ENCODE measurements at regions not wholly inside any gene's neighbourhood (a gene's known extent, or its start where the extent isn't known, plus 50 kb on each side); places are given as distances from the start of the nearest gene placed in this dataset.

DNA sequence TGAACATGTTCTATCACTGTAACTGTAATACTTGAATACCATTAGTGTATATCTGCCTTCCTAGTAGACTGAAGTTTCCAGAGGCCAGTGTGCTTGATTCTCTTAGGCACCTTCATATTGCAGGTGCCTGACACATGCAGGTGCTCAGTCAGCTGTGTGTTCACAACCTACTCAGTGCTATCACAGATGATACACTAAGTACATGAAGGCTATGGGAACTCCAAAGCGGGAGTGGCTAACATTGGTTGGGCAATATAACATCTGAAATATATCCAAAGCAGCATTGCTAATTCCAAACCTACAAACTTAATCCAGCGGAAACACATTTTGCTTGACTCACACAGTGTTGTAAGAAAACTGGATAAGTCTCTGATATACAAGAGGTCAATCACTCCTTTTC lies 539.3 kb upstream of the ISX start:
- no peak overlapping the region for H3K4me3 ChIP-seq (ENCODE audit: control insufficient read depth, low read depth, low read length)
- DNase-seq (ENCODE audit: low read depth): no peak
- TF ChIP-seq, protein P1, sequence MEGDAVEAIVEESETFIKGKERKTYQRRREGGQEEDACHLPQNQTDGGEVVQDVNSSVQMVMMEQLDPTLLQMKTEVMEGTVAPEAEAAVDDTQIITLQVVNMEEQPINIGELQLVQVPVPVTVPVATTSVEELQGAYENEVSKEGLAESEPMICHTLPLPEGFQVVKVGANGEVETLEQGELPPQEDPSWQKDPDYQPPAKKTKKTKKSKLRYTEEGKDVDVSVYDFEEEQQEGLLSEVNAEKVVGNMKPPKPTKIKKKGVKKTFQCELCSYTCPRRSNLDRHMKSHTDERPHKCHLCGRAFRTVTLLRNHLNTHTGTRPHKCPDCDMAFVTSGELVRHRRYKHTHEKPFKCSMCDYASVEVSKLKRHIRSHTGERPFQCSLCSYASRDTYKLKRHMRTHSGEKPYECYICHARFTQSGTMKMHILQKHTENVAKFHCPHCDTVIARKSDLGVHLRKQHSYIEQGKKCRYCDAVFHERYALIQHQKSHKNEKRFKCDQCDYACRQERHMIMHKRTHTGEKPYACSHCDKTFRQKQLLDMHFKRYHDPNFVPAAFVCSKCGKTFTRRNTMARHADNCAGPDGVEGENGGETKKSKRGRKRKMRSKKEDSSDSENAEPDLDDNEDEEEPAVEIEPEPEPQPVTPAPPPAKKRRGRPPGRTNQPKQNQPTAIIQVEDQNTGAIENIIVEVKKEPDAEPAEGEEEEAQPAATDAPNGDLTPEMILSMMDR (conservative IDR thresholded peaks at IDR 0.05; ENCODE audit: control insufficient read depth, insufficient read depth, low read depth, low read length): no peak

DNA sequence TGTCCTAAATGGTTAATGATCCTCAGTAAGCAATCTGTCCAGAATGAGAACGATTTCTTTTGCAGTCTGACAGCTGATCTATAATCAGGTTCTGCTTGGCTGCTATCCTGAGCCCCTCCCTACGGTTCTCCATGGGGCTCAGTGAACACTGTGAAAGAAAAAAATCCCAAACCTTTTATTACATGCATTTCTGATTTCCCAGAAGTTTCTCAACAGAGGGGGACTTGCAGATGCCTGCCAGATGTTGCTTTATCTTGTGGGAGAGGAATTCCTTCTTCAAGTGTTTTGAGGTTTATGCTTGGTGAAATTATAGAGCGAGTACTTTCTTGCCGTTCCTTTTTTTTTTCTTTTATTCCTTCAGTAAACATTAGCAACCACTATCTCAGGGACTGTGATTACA lies 531.9 kb upstream of the ISX start:
- TF ChIP-seq, protein P1 (conservative IDR thresholded peaks at IDR 0.05; ENCODE audit: control insufficient read depth, insufficient read depth, low read depth, low read length): no peak
- no peak overlapping the region for H3K4me3 ChIP-seq (ENCODE audit: control insufficient read depth, low read depth, low read length)
- no peak for DNase-seq (ENCODE audit: low read depth)

DNA sequence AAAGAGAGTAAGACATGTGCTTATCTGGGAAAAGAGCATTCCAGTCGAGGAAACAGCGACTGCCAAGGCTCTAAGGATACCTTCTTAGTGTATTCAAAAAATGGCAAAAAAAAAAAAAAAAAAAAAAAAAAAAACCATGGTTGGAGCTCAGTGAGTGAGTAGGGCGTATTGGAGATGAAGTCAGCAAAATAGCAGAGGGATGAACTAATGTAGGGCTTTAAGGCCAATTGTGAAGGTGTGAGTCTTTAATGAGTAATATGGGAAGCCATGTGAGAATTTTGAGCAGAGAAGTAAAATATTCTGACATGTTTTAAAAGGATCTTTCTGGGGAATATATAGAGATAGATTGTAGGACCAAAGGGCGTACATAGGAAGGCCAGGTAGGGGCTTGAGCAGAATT lies 498.6 kb upstream of the ISX start:
- H3K4me3 ChIP-seq (ENCODE audit: control insufficient read depth, low read depth, low read length): no peak overlapping the region
- no peak for DNase-seq (ENCODE audit: low read depth)
- TF ChIP-seq, protein P1 (conservative IDR thresholded peaks at IDR 0.05; ENCODE audit: control insufficient read depth, insufficient read depth, low read depth, low read length): no peak

DNA sequence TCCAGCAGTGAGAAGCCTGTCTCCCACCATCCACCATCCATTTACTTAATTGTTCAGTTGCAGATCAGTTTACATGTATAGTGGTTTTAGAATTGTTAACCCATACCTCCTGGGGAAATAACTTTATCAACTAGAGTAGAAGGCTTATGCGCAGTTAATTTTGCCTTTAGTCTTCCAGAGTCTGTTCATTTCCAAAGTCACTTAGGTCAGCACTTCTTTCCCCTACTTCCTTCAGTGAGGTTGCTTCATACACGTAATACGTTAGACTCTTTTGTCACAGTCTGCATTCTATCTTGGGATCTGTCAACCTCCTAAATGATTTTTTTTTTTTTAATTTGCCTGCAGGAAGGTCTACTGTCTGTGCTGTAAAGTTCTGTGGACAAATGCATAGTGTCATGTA lies 495.6 kb upstream of the ISX start:
- TF ChIP-seq, protein P1 (conservative IDR thresholded peaks at IDR 0.05; ENCODE audit: control insufficient read depth, insufficient read depth, low read depth, low read length): no peak
- DNase-seq (ENCODE audit: low read depth): no peak
- H3K4me3 ChIP-seq (ENCODE audit: control insufficient read depth, low read depth, low read length): no peak overlapping the region

DNA sequence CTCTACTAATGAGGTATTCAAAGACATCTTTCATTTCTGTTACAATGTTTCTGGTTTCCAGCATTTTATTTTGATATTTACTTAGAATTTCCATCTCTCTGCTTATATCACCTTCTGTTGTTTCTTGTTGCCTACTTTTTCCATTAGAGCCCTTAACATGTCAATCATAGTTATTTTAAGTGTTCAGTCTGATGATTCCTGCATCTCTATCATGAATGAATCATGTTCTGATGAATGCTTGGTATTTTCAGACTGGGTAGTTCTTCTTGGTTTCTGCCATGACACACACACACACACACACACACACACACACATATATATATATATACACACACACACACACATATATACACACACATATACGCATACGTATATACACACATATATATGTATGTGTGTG lies 486.4 kb upstream of the ISX start:
- DNase-seq (ENCODE audit: low read depth): no peak
- no peak overlapping the region for H3K4me3 ChIP-seq (ENCODE audit: control insufficient read depth, low read depth, low read length)
- TF ChIP-seq, protein P1 (conservative IDR thresholded peaks at IDR 0.05; ENCODE audit: control insufficient read depth, insufficient read depth, low read depth, low read length): no peak

DNA sequence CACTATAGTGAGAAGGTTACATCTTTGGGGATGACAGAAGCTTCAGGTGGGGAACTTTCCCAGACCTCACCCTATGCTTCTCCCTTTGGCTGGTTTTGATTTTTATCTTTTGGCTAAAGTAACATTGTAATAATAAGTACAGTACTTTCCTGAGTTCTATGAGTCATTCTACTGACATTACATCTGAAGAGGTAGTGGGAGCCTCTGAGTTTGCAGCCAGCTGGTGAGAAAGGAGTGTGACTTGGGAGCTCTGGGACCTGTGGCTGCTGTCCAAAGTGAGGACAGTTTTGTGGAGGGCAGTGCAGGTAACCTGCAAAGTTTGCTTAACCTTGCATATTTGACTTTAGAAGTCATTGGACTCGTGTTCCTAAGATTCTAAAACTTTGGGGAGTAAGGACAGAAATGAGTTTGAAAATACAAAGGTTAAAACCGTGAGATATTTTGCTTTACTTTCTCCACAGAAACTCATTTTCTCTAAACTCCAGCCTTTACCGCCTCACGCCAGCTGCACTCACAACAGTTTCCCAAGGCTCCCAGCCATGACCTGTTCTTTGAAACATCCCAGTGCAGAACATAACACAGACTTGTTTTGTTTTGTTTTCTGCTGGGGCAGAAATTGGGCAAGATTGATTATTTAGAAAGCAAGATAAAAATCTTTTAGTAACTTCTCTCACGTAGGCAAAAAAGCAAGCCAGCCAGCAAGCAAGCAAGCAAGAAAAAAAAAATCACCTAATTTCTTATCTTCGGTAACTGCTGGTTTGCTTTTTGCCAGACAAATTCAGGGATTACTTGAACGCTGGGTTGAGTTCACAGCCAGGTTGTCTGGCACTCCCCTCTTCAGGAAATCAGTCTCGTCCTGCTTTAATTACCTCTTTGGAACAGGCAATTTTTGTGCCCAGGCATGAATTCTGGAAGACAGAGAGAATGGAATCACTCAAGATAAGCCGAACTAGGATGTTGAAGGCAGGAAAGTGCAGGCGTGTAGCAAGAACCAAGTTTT lies 478.3 kb upstream of the ISX start:
- DNase-seq (ENCODE audit: low read depth): no peak
- TF ChIP-seq, protein P1 (conservative IDR thresholded peaks at IDR 0.05; ENCODE audit: control insufficient read depth, insufficient read depth, low read depth, low read length): no peak
- no peak overlapping the region for H3K4me3 ChIP-seq (ENCODE audit: control insufficient read depth, low read depth, low read length)
